Endothelial cell of umbilical vein (primary cell): ENCODE measurements at regions not wholly inside any gene's neighbourhood (a gene's known extent, or its start where the extent isn't known, plus 50 kb on each side); places are given as distances from the start of the nearest gene placed in this dataset.

Source experiments
- EZH2 ChIP-seq: IDR thresholded peaks from 2 replicates; pipeline ENCODE4 v1.6.1; 2012; ENCODE audit warnings: borderline replicate concordance, low read depth, mild to moderate bottlenecking, moderate library complexity, low read length, inconsistent platforms; ENCODE audit not compliant: severe bottlenecking
- FOS ChIP-seq: IDR thresholded peaks from 2 replicates; pipeline ENCODE4 v1.6.1; 2011; ENCODE audit warnings: mild to moderate bottlenecking, low read length, moderate library complexity, borderline replicate concordance; ENCODE audit not compliant: insufficient read depth
- JUN ChIP-seq: IDR thresholded peaks from 2 replicates; pipeline ENCODE4 v1.6.1; 2011; ENCODE audit warnings: borderline replicate concordance, low read depth; ENCODE audit not compliant: insufficient read length, insufficient read depth
- POLR2A ChIP-seq: IDR thresholded peaks from 2 replicates; pipeline ENCODE4 v1.6.1; 2012; ENCODE audit warnings: low read depth, mild to moderate bottlenecking, control low read depth, low read length
- TF ChIP-seq, protein P1 (sequence below), 2 donors: IDR thresholded peaks; 1 replicate in 1 of 2; 2 replicates in 1 of 2; pipeline ENCODE4 v1.5.1; 2011; ENCODE audit warnings: low read length in 2 of 2, mild to moderate bottlenecking in 2 of 2, moderate library complexity in 2 of 2, control low read depth in 1 of 2, inconsistent platforms in 1 of 2, low read depth in 1 of 2; ENCODE audit not compliant: insufficient read depth in 1 of 2; ENCODE audit errors: extremely low read depth in 1 of 2

DNA sequence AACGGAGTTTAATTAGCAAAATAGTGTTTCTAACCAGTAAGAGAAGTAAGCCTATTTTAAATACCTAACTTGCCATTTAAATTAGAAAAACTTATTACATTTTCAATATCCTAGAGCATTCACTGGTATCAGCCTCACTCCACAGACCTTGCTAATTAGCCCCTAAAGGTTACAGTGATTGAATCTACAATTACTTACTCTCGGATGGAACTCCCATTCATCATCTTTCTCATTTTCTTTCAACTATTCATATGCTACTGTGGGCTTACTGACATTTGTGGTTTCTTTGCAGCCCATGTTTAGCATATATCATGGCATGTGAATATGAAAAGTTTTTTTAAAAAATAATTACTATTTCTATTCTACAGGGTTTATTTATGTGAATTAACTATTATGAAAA is 86.4 kb downstream of the GPR37 start:
- TF ChIP-seq, protein P1, sequence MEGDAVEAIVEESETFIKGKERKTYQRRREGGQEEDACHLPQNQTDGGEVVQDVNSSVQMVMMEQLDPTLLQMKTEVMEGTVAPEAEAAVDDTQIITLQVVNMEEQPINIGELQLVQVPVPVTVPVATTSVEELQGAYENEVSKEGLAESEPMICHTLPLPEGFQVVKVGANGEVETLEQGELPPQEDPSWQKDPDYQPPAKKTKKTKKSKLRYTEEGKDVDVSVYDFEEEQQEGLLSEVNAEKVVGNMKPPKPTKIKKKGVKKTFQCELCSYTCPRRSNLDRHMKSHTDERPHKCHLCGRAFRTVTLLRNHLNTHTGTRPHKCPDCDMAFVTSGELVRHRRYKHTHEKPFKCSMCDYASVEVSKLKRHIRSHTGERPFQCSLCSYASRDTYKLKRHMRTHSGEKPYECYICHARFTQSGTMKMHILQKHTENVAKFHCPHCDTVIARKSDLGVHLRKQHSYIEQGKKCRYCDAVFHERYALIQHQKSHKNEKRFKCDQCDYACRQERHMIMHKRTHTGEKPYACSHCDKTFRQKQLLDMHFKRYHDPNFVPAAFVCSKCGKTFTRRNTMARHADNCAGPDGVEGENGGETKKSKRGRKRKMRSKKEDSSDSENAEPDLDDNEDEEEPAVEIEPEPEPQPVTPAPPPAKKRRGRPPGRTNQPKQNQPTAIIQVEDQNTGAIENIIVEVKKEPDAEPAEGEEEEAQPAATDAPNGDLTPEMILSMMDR (IDR thresholded peaks at IDR 0.05; ENCODE audit: extremely low read depth in 1 of 2, insufficient read depth in 1 of 2, low read depth in 1 of 2, low read length in 2 of 2), result no peak
- TF ChIP-seq JUN, result no peak
- TF ChIP-seq POLR2A, result no peak
- TF ChIP-seq EZH2, result no peak
- no peak for TF ChIP-seq FOS
